HEK293 (cell line): ENCODE measurements at regions not wholly inside any gene's neighbourhood (a gene's known extent, or its start where the extent isn't known, plus 50 kb on each side); places are given as distances from the start of the nearest gene placed in this dataset.

ENCODE experiments used
- CTCF ChIP-seq: fragments of 450-650 bp; formaldehyde crosslinking; IDR thresholded peaks from 2 replicates; pipeline ENCODE4 v1.5.1; 2016; ENCODE audit warnings: missing biosample characterization, missing genetic modification characterization
- SP7 ChIP-seq: fragments of 450-650 bp; formaldehyde crosslinking; IDR thresholded peaks from 2 replicates; pipeline ENCODE4 v1.5.1; 2016; ENCODE audit warnings: missing biosample characterization, missing genetic modification characterization
- YY1 ChIP-seq: fragments of 450-650 bp; formaldehyde crosslinking; IDR thresholded peaks from 2 replicates; pipeline ENCODE4 v1.5.1; 2018; ENCODE audit warnings: missing biosample characterization, missing genetic modification characterization
- ZNF138 ChIP-seq: fragments of 450-650 bp; formaldehyde crosslinking; IDR thresholded peaks from 2 replicates; pipeline ENCODE4 v1.5.1; 2016; ENCODE audit warnings: missing biosample characterization, missing genetic modification characterization, borderline replicate concordance
- ZNF146 ChIP-seq: fragments of 450-650 bp; formaldehyde crosslinking; IDR thresholded peaks from 2 replicates; pipeline ENCODE4 v1.5.1; 2016; ENCODE audit warnings: missing biosample characterization, missing genetic modification characterization
- ZNF174 ChIP-seq: fragments of 450-650 bp; formaldehyde crosslinking; IDR thresholded peaks from 2 replicates; pipeline ENCODE4 v1.5.0; 2017; ENCODE audit warnings: missing biosample characterization, mild to moderate bottlenecking, missing genetic modification characterization
- ZNF239 ChIP-seq: fragments of 450-650 bp; formaldehyde crosslinking; IDR thresholded peaks from 2 replicates; pipeline ENCODE4 v1.5.1; 2016; ENCODE audit warnings: missing biosample characterization, missing genetic modification characterization
- ZNF274 ChIP-seq, 2 experiments: fragments of 200-500 bp in 1 of 2; fragments of 450-650 bp in 1 of 2; sonication (Bioruptor generic) in 1 of 2; formaldehyde crosslinking in 1 of 2; IDR thresholded peaks; 2 replicates each; pipeline versions ENCODE4 v1.5.1 to v1.6.1; 2014 to 2016; ENCODE audit warnings: borderline replicate concordance in 1 of 2, inconsistent platforms in 1 of 2, low read length in 1 of 2, missing biosample characterization in 1 of 2, missing genetic modification characterization in 1 of 2
- ZNF324 ChIP-seq: fragments of 450-650 bp; formaldehyde crosslinking; IDR thresholded peaks from 2 replicates; pipeline ENCODE4 v1.5.1; 2016; ENCODE audit warnings: missing biosample characterization, missing genetic modification characterization
- ZNF473 ChIP-seq: fragments of 450-650 bp; formaldehyde crosslinking; IDR thresholded peaks from 2 replicates; pipeline ENCODE4 v1.5.1; 2017; ENCODE audit warnings: missing biosample characterization, missing genetic modification characterization
- ZNF624 ChIP-seq: fragments of 450-650 bp; formaldehyde crosslinking; IDR thresholded peaks from 2 replicates; pipeline ENCODE4 v1.5.1; 2017; ENCODE audit warnings: missing biosample characterization, missing genetic modification characterization
- ZNF670 ChIP-seq: fragments of 450-650 bp; formaldehyde crosslinking; IDR thresholded peaks from 2 replicates; pipeline ENCODE4 v1.5.1; 2016; ENCODE audit warnings: missing biosample characterization, missing genetic modification characterization, low read depth
- ZSCAN30 ChIP-seq: fragments of 450-650 bp; IDR thresholded peaks from 2 replicates; pipeline ENCODE4 v1.5.1; 2018; ENCODE audit warnings: missing biosample characterization, mild to moderate bottlenecking, missing genetic modification characterization, moderate library complexity

- no peak for TF ChIP-seq YY1 (tag by site-specific recombination)
- no peak for TF ChIP-seq SP7
- no peak for TF ChIP-seq CTCF
- TF ChIP-seq ZNF138 (tag by site-specific recombination), result no peak
- no peak for TF ChIP-seq ZNF324 (tag by site-specific recombination)
- no peak for TF ChIP-seq ZNF670 (tag by site-specific recombination)
- no peak for TF ChIP-seq ZNF146 (tag by site-specific recombination)
- TF ChIP-seq ZNF274 (IDR thresholded peaks at IDR 0.05; ENCODE audit: low read length), result no peak
- no peak for TF ChIP-seq ZNF274 (tag by site-specific recombination; IDR thresholded peaks at IDR 0.05; ENCODE audit: borderline replicate concordance)
- no peak for TF ChIP-seq ZNF624 (tag by site-specific recombination)
- TF ChIP-seq ZNF174 (tag by site-specific recombination), result no peak
- no peak for TF ChIP-seq ZNF239 (tag by site-specific recombination)
- TF ChIP-seq ZNF473 (tag by site-specific recombination), result no peak
- no peak for TF ChIP-seq ZSCAN30
Observed at GRCh38 chr11:15577519-15577918, 462.8 kb downstream of the INSC start.
